Hepatocyte (in vitro differentiated cells): ENCODE measurements at regions not wholly inside any gene's neighbourhood (a gene's known extent, or its start where the extent isn't known, plus 50 kb on each side); places are given as distances from the start of the nearest gene placed in this dataset.
A peak's percentile ranks its signal among the peaks of the same experiment; 100 is the strongest.

ENCODE experiments used
- DNase-seq: peaks from one replicate; pipeline ENCODE4 v3.0.0-alpha.2; 2016; ENCODE audit warnings: low spot score
- H2AFZ ChIP-seq: fragments of 200-600 bp; sonication (generic); 2 replicates; pipeline ENCODE4 v1.6.0; 2016; ENCODE audit warnings: antibody characterized with exemption, mild to moderate bottlenecking
- H3K27ac ChIP-seq: fragments of 200-600 bp; sonication (generic); 2 replicates; pipeline ENCODE4 v1.5.1; 2016; ENCODE audit warnings: mild to moderate bottlenecking
- H3K27me3 ChIP-seq: fragments of 200-600 bp; sonication (generic); 2 replicates; pipeline ENCODE4 v1.6.1; 2016
- H3K36me3 ChIP-seq: fragments of 200-600 bp; sonication (generic); replicated peaks from 2 replicates; pipeline ENCODE4 v1.5.1; 2016; ENCODE audit warnings: low read depth; ENCODE audit not compliant: insufficient read depth
- H3K4me1 ChIP-seq: fragments of 200-600 bp; sonication (generic); 2 replicates; pipeline ENCODE4 v1.5.1; 2016; ENCODE audit warnings: mild to moderate bottlenecking, moderate library complexity; ENCODE audit not compliant: insufficient read depth
- H3K4me2 ChIP-seq: fragments of 200-600 bp; sonication (generic); 2 replicates; pipeline ENCODE4 v1.6.0; 2016
- H3K4me3 ChIP-seq: fragments of 200-600 bp; sonication (generic); 2 replicates; pipeline ENCODE4 v1.5.1; 2016; ENCODE audit warnings: mild to moderate bottlenecking
- H3K79me2 ChIP-seq: fragments of 200-600 bp; sonication (generic); 2 replicates; pipeline ENCODE4 v1.6.0; 2017; ENCODE audit warnings: mild to moderate bottlenecking
- H3K9me2 ChIP-seq: fragments of 200-600 bp; sonication (generic); replicated peaks from 2 replicates; pipeline ENCODE4 v1.6.0; 2017; ENCODE audit warnings: mild to moderate bottlenecking; ENCODE audit not compliant: insufficient read depth
- H3K9me3 ChIP-seq: fragments of 200-600 bp; sonication (generic); 2 replicates; pipeline ENCODE4 v1.5.1; 2016; ENCODE audit warnings: low read depth, mild to moderate bottlenecking
- H4K20me1 ChIP-seq: fragments of 200-600 bp; sonication (generic); 2 replicates; pipeline ENCODE4 v1.6.0; 2016; ENCODE audit warnings: mild to moderate bottlenecking; ENCODE audit not compliant: insufficient read depth, poor library complexity, severe bottlenecking
- CTCF ChIP-seq: fragments of 200-600 bp; sonication (generic); IDR thresholded peaks from 2 replicates; pipeline ENCODE4 v1.5.1; 2016; ENCODE audit warnings: antibody characterized with exemption, mild to moderate bottlenecking; ENCODE audit not compliant: poor library complexity
- EZH2 ChIP-seq: fragments of 200-600 bp; sonication (generic); IDR thresholded peaks from 2 replicates; pipeline ENCODE4 v1.6.1; 2016; ENCODE audit warnings: antibody characterized with exemption, mild to moderate bottlenecking, borderline replicate concordance
- EZH2phosphoT487 ChIP-seq: fragments of 200-600 bp; sonication (generic); IDR thresholded peaks from one replicate; pipeline ENCODE4 v1.6.1; 2018; ENCODE audit warnings: antibody characterized with exemption, mild to moderate bottlenecking, low read depth, moderate library complexity; ENCODE audit not compliant: unreplicated experiment, severe bottlenecking
- WGBS: methylation state at CpG from one replicate; pipeline ENCODE4 v1.1.6; 2016; ENCODE audit warnings: low lambda C conversion rate; ENCODE audit errors: missing lambda C conversion rate; 5-methylcytosine and 5-hydroxymethylcytosine counted together

DNA sequence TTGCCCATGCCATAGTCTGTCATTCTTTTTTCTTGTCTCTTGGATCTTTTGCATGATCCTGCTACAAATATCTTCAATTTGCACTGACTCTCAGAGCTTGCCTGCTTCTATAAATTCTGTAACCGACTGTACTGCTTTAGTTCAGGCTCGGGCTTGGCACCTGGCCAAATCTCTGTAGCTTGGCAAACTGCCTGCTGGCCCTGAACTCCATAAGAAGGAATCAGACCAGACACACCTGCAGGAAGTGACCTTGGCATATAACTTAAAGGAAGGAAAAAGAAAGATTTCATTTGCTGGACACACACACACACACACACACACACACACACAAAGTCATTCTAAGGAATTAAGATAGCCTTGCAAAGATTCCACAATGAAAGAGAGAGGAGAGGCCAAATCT lies 291.2 kb upstream of the DDX18 start:
- H3K9me2 ChIP-seq, result no peaks in the 10 kb centered on the region
- WGBS, result 32% methylated on average over 2 of the region's 2 CpGs
- H3K4me1 ChIP-seq, result no peaks in the 10 kb centered on the region
- no peaks in the 10 kb centered on the region for H3K27me3 ChIP-seq
- H3K27ac ChIP-seq, result no peak overlapping the region
- peak; percentile 78 for DNase-seq
- H3K9me3 ChIP-seq, result no peaks in the 10 kb centered on the region
- TF ChIP-seq EZH2phosphoT487, result no peak
- TF ChIP-seq CTCF, result no peak
- TF ChIP-seq EZH2, result no peak
- H3K4me3 ChIP-seq, result no peak overlapping the region
- no peak overlapping the region for H2AFZ ChIP-seq
- no peaks in the 10 kb centered on the region for H4K20me1 ChIP-seq
- H3K4me2 ChIP-seq, result no peak overlapping the region
- H3K36me3 ChIP-seq, result no peaks in the 10 kb centered on the region
- no peaks in the 10 kb centered on the region for H3K79me2 ChIP-seq

DNA sequence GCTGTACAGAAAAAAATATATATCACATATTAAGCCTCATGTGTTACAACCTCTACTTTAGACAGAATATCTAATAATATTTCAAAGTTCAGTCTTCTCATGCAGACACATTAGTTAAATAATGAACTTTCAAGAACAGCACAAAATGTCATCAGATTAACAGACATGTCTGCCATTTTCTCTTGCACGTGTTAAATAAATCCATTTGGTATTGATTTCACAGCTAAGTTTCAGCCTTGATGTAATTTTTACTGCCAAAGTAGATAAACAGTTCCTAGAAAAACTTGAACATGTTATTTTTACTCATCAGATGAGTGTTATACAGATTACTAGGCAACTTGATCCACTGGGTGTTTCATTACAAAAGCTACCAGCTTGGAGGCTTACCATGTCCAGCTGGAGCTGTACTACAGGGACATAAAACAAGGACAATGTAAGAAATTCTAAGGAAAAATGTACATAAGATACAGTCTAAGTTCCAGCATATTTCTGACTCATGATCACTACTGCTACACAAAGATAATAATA lies 290.7 kb upstream of the DDX18 start:
- Histone ChIP-seq H3K27ac (no peak overlapping the region), H3K9me3 (no peaks in the 10 kb centered on the region), H3K79me2 (no peaks in the 10 kb centered on the region), H3K4me3 (no peak overlapping the region), H3K9me2 (no peaks in the 10 kb centered on the region), H3K27me3 (no peaks in the 10 kb centered on the region), H3K36me3 (no peaks in the 10 kb centered on the region), H3K4me2 (no peak overlapping the region), H4K20me1 (no peaks in the 10 kb centered on the region), H3K4me1 (no peaks in the 10 kb centered on the region), H2AFZ (no peak overlapping the region)
- TF ChIP-seq CTCF (no peak), EZH2phosphoT487 (no peak), EZH2 (no peak)
- DNase-seq, result no peak
- WGBS, result 62% methylated on average over 1 of the region's 1 CpG

GRCh38 chr2:117536139-117536538 lies 278.4 kb upstream of the DDX18 start:
- H3K27ac ChIP-seq, result no peak overlapping the region
- no peaks in the 10 kb centered on the region for H4K20me1 ChIP-seq
- H3K9me3 ChIP-seq, result no peaks in the 10 kb centered on the region
- no peak overlapping the region for H3K4me2 ChIP-seq
- TF ChIP-seq EZH2phosphoT487, result no peak
- TF ChIP-seq CTCF, result peak; percentile 52
- H2AFZ ChIP-seq, result no peak overlapping the region
- H3K27me3 ChIP-seq, result no peaks in the 10 kb centered on the region
- H3K4me1 ChIP-seq, result no peaks in the 10 kb centered on the region
- H3K36me3 ChIP-seq, result no peaks in the 10 kb centered on the region
- 43% methylated on average over 2 of the region's 2 CpGs for WGBS
- no peak overlapping the region for H3K4me3 ChIP-seq
- DNase-seq, result peak; percentile 47
- no peaks in the 10 kb centered on the region for H3K79me2 ChIP-seq
- no peaks in the 10 kb centered on the region for H3K9me2 ChIP-seq

GRCh38 chr2:117537032-117537431 lies 277.5 kb upstream of the DDX18 start:
- H3K9me2 ChIP-seq, result no peaks in the 10 kb centered on the region
- no peak overlapping the region for H3K27ac ChIP-seq
- no peaks in the 10 kb centered on the region for H3K9me3 ChIP-seq
- H3K4me1 ChIP-seq, result no peaks in the 10 kb centered on the region
- no peak for DNase-seq
- H3K4me3 ChIP-seq, result no peak overlapping the region
- no peaks in the 10 kb centered on the region for H3K27me3 ChIP-seq
- no peaks in the 10 kb centered on the region for H3K79me2 ChIP-seq
- no peaks in the 10 kb centered on the region for H3K36me3 ChIP-seq
- no peak overlapping the region for H2AFZ ChIP-seq
- WGBS, result 72% methylated on average over 4 of the region's 4 CpGs
- H3K4me2 ChIP-seq, result no peak overlapping the region
- TF ChIP-seq CTCF (no peak), EZH2 (no peak), EZH2phosphoT487 (no peak)
- no peaks in the 10 kb centered on the region for H4K20me1 ChIP-seq
